ENCODE measurements at regions not wholly inside any gene's neighbourhood (a gene's known extent, or its start where the extent isn't known, plus 50 kb on each side); places are given as distances from the start of the nearest gene placed in this dataset.

GRCh38 chr6:106857771-106858652 lies 116.5 kb downstream of the CD24 start:
- TF ChIP-seq CTCF (IDR thresholded peaks at IDR 0.05): no peak

- TF ChIP-seq CTCF (IDR thresholded peaks at IDR 0.05): no peak
Observed at GRCh38 chr6:106856227-106856874, 118.2 kb downstream of the CD24 start.

GRCh38 chr6:106855117-106855516 lies 119.4 kb downstream of the CD24 start:
- TF ChIP-seq CTCF (IDR thresholded peaks at IDR 0.05): no peak

- no peak for TF ChIP-seq CTCF (IDR thresholded peaks at IDR 0.05)
Observed at GRCh38 chr6:106849676-106850332, 124.7 kb downstream of the CD24 start.

- TF ChIP-seq CTCF (IDR thresholded peaks at IDR 0.05): no peak
Observed at GRCh38 chr6:106849120-106849519, 125.4 kb downstream of the CD24 start.

GRCh38 chr6:106847116-106847515 lies 127.4 kb downstream of the CD24 start:
- TF ChIP-seq CTCF (IDR thresholded peaks at IDR 0.05): no peak

- no peak for TF ChIP-seq CTCF (IDR thresholded peaks at IDR 0.05)
Observed at GRCh38 chr6:106844930-106845329, 129.6 kb downstream of the CD24 start.

All from LNCAP (cell line).